ENCODE measurements at regions not wholly inside any gene's neighbourhood (a gene's known extent, or its start where the extent isn't known, plus 50 kb on each side); places are given as distances from the start of the nearest gene placed in this dataset.

DNA sequence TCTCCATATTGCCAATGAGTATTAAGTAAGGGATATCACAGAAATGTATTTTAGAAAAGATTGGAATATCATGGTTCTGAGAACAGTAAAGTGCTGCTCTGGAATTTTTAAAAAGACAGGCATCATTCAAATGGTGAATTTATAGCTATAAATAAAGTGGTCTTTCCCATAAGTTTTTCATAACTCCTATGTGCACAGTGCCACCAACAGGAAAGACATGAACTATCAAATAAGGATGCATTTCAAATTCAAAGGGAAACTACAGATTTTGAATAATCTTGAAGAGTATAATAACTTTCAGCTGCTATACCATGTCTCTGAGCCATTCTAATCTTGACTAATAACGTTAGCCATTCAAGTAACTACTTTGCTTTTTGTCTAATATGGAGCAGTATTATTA lies 456.8 kb upstream of the GJE1 start:
- no peak for DNase-seq

DNA sequence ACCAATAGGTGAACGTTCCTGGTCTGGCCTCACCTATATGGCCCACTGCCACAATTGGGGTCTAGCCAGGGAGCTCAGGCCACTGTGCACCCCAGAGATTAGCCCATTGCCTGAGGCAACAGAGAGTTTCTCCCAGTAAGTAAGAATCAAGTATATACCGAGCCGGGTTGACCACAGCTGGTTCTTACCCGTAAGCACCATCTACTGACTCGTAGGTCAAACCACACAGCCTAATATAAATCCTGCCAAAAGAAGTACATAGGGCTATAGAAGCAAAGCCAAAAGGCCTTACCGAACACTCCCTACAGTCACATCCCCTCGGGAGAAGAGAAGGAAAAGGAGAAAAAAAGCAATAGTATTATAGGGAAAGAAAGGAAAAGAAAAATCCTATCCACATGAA lies 463.6 kb upstream of the GJE1 start:
- H3K36me3 Mint-ChIP-seq (ENCODE audit: low read depth) = no peaks in the 10 kb centered on the region
- ATAC-seq = no peak
- DNase-seq = no peak
- no peaks in the 10 kb centered on the region for H3K27me3 Mint-ChIP-seq (ENCODE audit: low read depth)
- no peaks in the 10 kb centered on the region for H3K9me3 Mint-ChIP-seq (ENCODE audit: insufficient read depth)
- ChIA-PET CTCF (no interaction called here), POLR2A (no interaction called here)
- no peak overlapping the region for H3K27ac Mint-ChIP-seq
- H3K4me1 Mint-ChIP-seq (ENCODE audit: low read depth) = no peaks in the 10 kb centered on the region
- no peak overlapping the region for H3K4me3 Mint-ChIP-seq

More for the DNA sequence above, 456.8 kb upstream of the GJE1 start:
- no peaks in the 10 kb centered on the region for H3K4me1 Mint-ChIP-seq (ENCODE audit: low read depth)
- no peak overlapping the region for H3K4me3 Mint-ChIP-seq
- CTCF ChIA-PET = no interaction called here
- H3K9me3 Mint-ChIP-seq (ENCODE audit: insufficient read depth) = no peaks in the 10 kb centered on the region
- no peaks in the 10 kb centered on the region for H3K36me3 Mint-ChIP-seq (ENCODE audit: low read depth)
- POLR2A ChIA-PET = no interaction called here
- no peak overlapping the region for H3K27ac Mint-ChIP-seq
- H3K27me3 Mint-ChIP-seq (ENCODE audit: low read depth) = no peaks in the 10 kb centered on the region
- ATAC-seq = no peak

DNA sequence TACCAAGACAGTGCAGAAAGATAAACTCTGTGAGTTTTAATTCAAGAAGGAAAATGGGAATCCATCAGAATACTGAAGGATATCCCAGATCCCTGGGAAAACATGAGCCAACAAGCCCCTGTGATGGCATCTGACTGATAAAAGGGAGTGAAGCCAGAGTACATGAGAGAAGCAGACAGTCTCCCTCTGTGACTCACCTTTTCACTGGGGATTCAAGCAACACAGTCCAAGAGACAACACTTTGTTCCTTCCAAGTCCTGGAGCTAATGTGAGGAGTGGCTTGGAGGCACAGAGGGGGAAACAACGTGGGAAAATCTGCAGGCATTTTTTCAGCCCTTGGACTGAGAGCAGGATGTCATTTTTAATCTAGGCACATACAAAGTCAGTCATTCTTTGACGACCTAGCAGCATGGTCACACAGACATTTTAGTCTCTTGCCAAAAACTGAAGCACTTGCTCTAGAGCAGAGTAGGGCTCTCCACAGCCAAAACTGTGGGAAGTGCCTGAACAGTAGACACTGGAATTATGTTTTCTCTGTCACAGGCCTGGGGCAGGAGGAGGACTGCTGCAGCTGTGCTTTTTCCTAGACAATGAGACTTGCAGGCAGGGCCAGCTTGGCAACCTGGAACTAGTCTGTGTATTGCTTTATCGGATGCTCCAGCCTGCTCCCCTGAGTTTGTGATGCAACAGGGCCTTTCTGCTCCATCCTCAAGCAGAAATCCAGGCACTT lies 465.0 kb upstream of the GJE1 start:
- H3K36me3 Mint-ChIP-seq (ENCODE audit: low read depth) = no peaks in the 10 kb centered on the region
- ATAC-seq = no peak

DNA sequence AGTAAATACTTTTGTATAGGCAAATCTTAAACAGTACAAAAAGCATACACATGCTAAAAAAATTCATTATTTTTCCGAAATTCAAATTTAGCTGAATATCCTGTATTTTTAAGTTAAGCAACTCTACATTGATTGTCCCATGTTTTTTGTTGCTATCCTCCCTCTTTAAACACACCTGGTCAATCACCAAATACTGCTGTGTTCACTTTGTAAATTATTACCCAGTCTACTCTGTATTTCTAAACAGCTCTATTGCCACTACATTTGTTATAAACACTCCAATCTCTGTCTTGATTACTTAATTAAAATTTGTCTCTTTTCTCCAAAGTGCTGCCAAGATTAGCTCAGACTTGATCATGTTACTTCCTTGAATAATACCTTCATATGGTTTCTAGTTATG lies 466.5 kb upstream of the GJE1 start:
- ChIA-PET CTCF (no interaction called here), POLR2A (no interaction called here)
- Mint-ChIP-seq H3K4me1 (ENCODE audit: low read depth) (no peaks in the 10 kb centered on the region), H3K9me3 (ENCODE audit: insufficient read depth) (no peaks in the 10 kb centered on the region), H3K4me3 (no peak overlapping the region), H3K36me3 (ENCODE audit: low read depth) (no peaks in the 10 kb centered on the region), H3K27ac (no peak overlapping the region), H3K27me3 (ENCODE audit: low read depth) (no peaks in the 10 kb centered on the region)
- DNase-seq (no peak), ATAC-seq (no peak)

More for the DNA sequence above, 465.0 kb upstream of the GJE1 start:
- no peaks in the 10 kb centered on the region for H3K27me3 Mint-ChIP-seq (ENCODE audit: low read depth)
- H3K27ac Mint-ChIP-seq = no peak overlapping the region
- no peaks in the 10 kb centered on the region for H3K9me3 Mint-ChIP-seq (ENCODE audit: insufficient read depth)
- CTCF ChIA-PET = no interaction called here
- no peak overlapping the region for H3K4me3 Mint-ChIP-seq
- DNase-seq = no peak
- H3K4me1 Mint-ChIP-seq (ENCODE audit: low read depth) = no peaks in the 10 kb centered on the region
- POLR2A ChIA-PET = no interaction called here

DNA sequence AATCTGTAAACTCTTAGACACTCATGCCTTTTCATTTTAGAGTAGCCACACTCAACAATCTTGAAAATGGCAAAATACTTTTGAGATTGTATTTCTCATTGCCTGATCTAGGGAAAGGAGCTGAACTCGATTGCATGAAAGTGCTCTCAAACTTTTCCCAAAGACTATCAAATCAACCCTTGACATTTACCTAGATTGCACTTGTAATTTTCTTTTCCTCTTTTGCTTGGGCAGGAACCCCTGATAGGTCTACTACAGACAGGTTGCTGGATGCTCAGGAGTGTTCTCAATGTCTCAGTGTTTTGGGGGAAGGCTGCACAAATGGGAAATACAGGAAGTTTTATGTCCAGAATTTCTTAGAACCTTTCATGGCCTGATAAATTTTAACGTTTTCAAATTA lies 468.0 kb upstream of the GJE1 start:
- Mint-ChIP-seq H3K27ac (no peak overlapping the region), H3K27me3 (ENCODE audit: low read depth) (no peaks in the 10 kb centered on the region), H3K4me1 (ENCODE audit: low read depth) (no peaks in the 10 kb centered on the region), H3K4me3 (no peak overlapping the region), H3K36me3 (ENCODE audit: low read depth) (no peaks in the 10 kb centered on the region), H3K9me3 (ENCODE audit: insufficient read depth) (no peaks in the 10 kb centered on the region)
- ATAC-seq = no peak
- no peak for DNase-seq
- CTCF ChIA-PET = no interaction called here
- POLR2A ChIA-PET = no interaction called here

DNA sequence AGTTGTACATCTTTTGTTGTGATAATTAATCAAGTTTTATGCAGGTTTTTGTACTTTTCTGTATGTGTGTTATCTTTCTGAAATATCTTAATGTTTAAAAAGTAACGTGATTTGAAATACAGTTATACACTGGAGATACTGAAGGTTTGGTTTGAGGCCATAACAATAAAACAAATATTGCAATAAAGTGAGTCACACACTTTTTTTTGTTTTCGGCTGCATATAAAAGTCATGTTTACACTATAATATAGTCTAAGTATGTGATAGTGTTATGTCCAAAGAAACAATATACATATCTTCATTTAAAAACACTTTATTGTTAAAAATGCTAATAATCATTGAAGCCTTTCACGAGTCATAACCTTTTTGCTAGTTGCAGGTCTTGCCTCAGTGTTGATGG lies 473.1 kb upstream of the GJE1 start:
- DNase-seq (no peak), ATAC-seq (no peak)
- Mint-ChIP-seq H3K4me1 (ENCODE audit: low read depth) (no peaks in the 10 kb centered on the region), H3K27ac (no peak overlapping the region), H3K4me3 (no peak overlapping the region), H3K36me3 (ENCODE audit: low read depth) (no peaks in the 10 kb centered on the region), H3K9me3 (ENCODE audit: insufficient read depth) (no peaks in the 10 kb centered on the region), H3K27me3 (ENCODE audit: low read depth) (no peaks in the 10 kb centered on the region)
- ChIA-PET POLR2A (no interaction called here), CTCF (no interaction called here)

DNA sequence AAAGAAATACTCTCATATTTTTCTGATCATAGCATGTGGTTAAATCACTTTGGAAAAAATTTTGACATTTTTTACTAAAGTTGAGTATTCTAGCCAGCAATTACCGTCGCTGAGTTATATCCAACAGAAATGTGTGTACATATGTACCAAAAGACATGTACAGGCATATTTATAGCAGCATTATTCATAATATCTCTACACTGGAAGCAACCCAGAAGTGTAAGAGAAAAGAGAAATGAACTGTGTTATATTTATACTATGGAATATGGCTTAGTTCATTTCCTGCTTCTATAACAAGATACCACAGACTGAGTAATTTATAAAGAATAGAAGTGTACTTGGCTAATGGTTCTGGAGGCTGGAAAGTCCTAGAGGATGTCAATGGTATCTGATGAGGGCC lies 474.0 kb upstream of the GJE1 start:
- H3K4me3 Mint-ChIP-seq = no peak overlapping the region
- DNase-seq = no peak
- H3K27ac Mint-ChIP-seq = no peak overlapping the region
- ATAC-seq = no peak
- no peaks in the 10 kb centered on the region for H3K4me1 Mint-ChIP-seq (ENCODE audit: low read depth)
- H3K36me3 Mint-ChIP-seq (ENCODE audit: low read depth) = no peaks in the 10 kb centered on the region
- CTCF ChIA-PET = no interaction called here
- no peaks in the 10 kb centered on the region for H3K9me3 Mint-ChIP-seq (ENCODE audit: insufficient read depth)
- H3K27me3 Mint-ChIP-seq (ENCODE audit: low read depth) = no peaks in the 10 kb centered on the region
- POLR2A ChIA-PET = no interaction called here

DNA sequence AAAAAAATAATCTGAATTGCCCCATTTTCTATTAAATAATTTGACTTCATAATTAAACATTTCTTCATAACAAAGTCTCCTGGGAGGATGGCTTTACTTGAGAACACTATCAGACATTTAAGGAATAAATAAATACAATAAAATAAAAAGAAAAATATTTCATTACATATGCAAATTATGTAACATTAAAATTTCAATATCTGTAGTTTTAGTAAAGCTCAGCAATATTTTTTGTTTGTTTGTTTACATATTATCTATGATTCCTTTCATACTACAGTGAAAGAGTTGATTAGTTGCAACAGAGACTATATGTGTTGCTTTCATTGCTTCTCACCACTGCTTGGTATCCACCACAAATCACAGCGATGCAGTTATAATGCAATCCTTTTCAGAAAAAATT lies 474.9 kb upstream of the GJE1 start:
- H3K27me3 Mint-ChIP-seq (ENCODE audit: low read depth) = no peaks in the 10 kb centered on the region
- no peaks in the 10 kb centered on the region for H3K4me1 Mint-ChIP-seq (ENCODE audit: low read depth)
- ATAC-seq (no peak), DNase-seq (no peak)
- no peak overlapping the region for H3K4me3 Mint-ChIP-seq
- H3K27ac Mint-ChIP-seq = no peak overlapping the region
- no peaks in the 10 kb centered on the region for H3K36me3 Mint-ChIP-seq (ENCODE audit: low read depth)
- ChIA-PET CTCF (no interaction called here), POLR2A (no interaction called here)
- no peaks in the 10 kb centered on the region for H3K9me3 Mint-ChIP-seq (ENCODE audit: insufficient read depth)

DNA sequence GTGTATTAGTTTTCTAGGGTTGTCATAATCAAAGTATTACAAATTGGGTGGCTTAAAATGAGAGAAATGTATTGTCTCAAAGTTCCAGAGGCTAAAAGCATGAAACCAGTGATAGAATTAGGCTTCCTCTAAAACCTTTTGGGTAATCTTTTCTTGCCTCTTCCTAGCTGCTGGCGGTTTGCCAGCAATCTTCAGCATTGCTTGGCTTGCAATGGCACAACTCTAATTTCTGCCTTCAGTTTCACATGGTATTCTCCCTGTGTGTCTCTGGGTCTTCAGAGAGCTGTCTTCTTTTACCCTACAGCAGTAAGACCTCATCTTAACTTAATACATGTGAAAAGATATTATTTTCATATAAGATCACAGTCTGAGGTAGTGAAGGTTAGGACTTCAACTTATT lies 479.1 kb upstream of the GJE1 start:
- no peaks in the 10 kb centered on the region for H3K27me3 Mint-ChIP-seq (ENCODE audit: low read depth)
- ATAC-seq (no peak), DNase-seq (no peak)
- H3K4me3 Mint-ChIP-seq = no peak overlapping the region
- ChIA-PET POLR2A (no interaction called here), CTCF (interaction anchor here (0.6 kb wide), 1 partner anchor 1552 kb away, joined by 3 read pairs; no protein-coding TSS in a partner anchor)
- no peaks in the 10 kb centered on the region for H3K4me1 Mint-ChIP-seq (ENCODE audit: low read depth)
- no peak overlapping the region for H3K27ac Mint-ChIP-seq
- no peaks in the 10 kb centered on the region for H3K9me3 Mint-ChIP-seq (ENCODE audit: insufficient read depth)
- H3K36me3 Mint-ChIP-seq (ENCODE audit: low read depth) = no peaks in the 10 kb centered on the region

DNA sequence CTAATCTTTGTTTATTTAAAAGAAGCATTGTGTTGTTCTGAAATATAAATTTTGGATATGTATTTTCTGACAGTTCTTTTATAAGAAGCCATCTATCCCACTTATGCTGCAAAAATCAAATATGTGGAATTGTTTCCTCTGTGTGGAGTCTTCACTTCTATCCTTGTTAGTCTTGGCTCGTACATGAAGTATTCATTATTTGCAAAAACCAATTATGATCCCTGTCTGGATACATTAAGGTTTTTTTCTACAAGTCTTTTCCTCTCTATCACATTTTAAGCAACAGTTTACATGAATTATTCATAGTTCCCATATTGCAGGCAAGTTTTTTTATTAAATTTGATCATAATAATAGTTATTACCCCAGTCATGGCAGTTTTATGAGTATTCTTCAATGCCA lies 490.8 kb upstream of the GJE1 start:
- DNase-seq (no peak), ATAC-seq (no peak)
- no peaks in the 10 kb centered on the region for H3K9me3 Mint-ChIP-seq (ENCODE audit: insufficient read depth)
- H3K4me1 Mint-ChIP-seq (ENCODE audit: low read depth) = no peaks in the 10 kb centered on the region
- CTCF ChIA-PET = no interaction called here
- H3K27me3 Mint-ChIP-seq (ENCODE audit: low read depth) = no peaks in the 10 kb centered on the region
- H3K27ac Mint-ChIP-seq = no peak overlapping the region
- POLR2A ChIA-PET = no interaction called here
- no peak overlapping the region for H3K4me3 Mint-ChIP-seq
- no peaks in the 10 kb centered on the region for H3K36me3 Mint-ChIP-seq (ENCODE audit: low read depth)

DNA sequence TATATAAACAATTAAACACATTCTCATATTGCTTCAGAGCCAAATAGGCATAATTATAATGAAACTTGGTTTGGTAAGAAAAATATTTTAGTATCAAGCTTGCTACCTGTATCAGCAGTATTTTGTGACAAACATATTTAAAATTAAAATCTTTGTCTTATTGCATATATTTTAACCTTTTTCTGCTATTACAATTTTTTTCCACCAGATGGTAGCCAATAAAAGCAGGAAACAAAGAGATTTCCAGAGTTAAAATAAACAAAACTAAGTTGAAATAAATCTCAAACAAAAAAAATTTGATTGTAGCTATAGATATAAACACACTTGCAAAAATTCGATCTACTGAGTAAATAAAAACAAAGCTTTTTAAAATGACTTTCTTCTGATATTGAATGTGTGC lies 491.3 kb upstream of the GJE1 start:
- H3K36me3 Mint-ChIP-seq (ENCODE audit: low read depth) = no peaks in the 10 kb centered on the region
- ChIA-PET POLR2A (no interaction called here), CTCF (no interaction called here)
- DNase-seq (no peak), ATAC-seq (no peak)
- no peaks in the 10 kb centered on the region for H3K27me3 Mint-ChIP-seq (ENCODE audit: low read depth)
- H3K4me3 Mint-ChIP-seq = no peak overlapping the region
- no peaks in the 10 kb centered on the region for H3K9me3 Mint-ChIP-seq (ENCODE audit: insufficient read depth)
- H3K4me1 Mint-ChIP-seq (ENCODE audit: low read depth) = no peaks in the 10 kb centered on the region
- no peak overlapping the region for H3K27ac Mint-ChIP-seq

DNA sequence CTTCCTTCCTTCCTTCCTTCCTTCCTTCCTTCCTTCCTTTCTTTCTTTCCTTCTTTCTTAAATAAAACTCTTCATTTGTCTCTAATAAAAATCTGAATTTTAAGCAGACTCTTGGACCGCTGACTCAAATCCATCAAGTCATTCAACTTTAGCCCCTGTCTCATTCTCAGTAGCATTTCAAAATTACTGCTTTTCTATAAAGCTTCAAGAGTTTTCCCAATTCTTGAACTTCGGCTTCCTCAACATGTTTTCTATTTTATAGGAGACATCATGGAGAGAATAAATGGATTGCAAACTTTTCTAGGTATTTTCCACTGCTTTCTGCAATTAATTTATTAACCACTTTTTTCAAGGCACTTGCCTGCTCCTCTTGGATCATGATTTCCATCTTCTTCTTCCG lies 497.1 kb upstream of the GJE1 start:
- CTCF ChIA-PET = no interaction called here
- POLR2A ChIA-PET = no interaction called here
- no peaks in the 10 kb centered on the region for H3K27me3 Mint-ChIP-seq (ENCODE audit: low read depth)
- no peak overlapping the region for H3K4me3 Mint-ChIP-seq
- no peaks in the 10 kb centered on the region for H3K9me3 Mint-ChIP-seq (ENCODE audit: insufficient read depth)
- H3K36me3 Mint-ChIP-seq (ENCODE audit: low read depth) = no peaks in the 10 kb centered on the region
- no peak overlapping the region for H3K27ac Mint-ChIP-seq
- ATAC-seq = no peak
- no peak for DNase-seq
- no peaks in the 10 kb centered on the region for H3K4me1 Mint-ChIP-seq (ENCODE audit: low read depth)

DNA sequence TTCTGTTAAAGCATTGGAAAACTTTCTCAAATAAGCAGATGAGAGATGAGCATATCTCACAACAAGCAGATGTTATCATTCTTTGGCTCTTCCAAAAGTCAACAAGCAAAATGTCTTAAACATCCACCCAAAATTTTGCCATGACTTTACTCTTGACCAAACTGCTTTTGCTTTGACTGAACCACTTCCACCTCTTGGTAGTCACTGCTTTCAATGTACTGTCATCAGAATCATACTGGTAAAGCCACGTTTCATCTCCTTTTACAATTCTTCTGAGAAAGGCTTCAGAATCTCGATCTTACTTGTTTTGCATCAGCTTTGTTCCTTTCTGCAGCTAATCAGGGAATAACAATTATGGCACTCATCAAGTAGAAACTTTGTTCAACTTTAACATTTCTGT lies 498.5 kb upstream of the GJE1 start:
- H3K27me3 Mint-ChIP-seq (ENCODE audit: low read depth) = no peaks in the 10 kb centered on the region
- H3K9me3 Mint-ChIP-seq (ENCODE audit: insufficient read depth) = no peaks in the 10 kb centered on the region
- no peak for ATAC-seq
- no peak overlapping the region for H3K27ac Mint-ChIP-seq
- H3K4me1 Mint-ChIP-seq (ENCODE audit: low read depth) = no peaks in the 10 kb centered on the region
- H3K4me3 Mint-ChIP-seq = no peak overlapping the region
- CTCF ChIA-PET = no interaction called here
- DNase-seq = no peak
- no peaks in the 10 kb centered on the region for H3K36me3 Mint-ChIP-seq (ENCODE audit: low read depth)
- POLR2A ChIA-PET = no interaction called here

Measured in activated CD8-positive, alpha-beta T cell treated with anti-CD3 and anti-CD28 coated beads, Interleukin-2, amount 10 ng/mL, durations not matched to agents 7 days and 5 days (primary cell).